ENCODE measurements at regions not wholly inside any gene's neighbourhood (a gene's known extent, or its start where the extent isn't known, plus 50 kb on each side); places are given as distances from the start of the nearest gene placed in this dataset.

- in situ Hi-C loops (cut with HindIII; ENCODE audit: low pct_unique_long_range_greater_than_20kb, low sequenced_read_pairs) = no loop called here
- intact Hi-C loops (cut with micrococcal nuclease; ENCODE audit: unreplicated experiment) = no loop called here
- POLR2A ChIA-PET = no interaction called here
- H3K27ac ChIP-seq (ENCODE audit: low read length) = no peak overlapping the region
- ATAC-seq (no peak), DNase-seq (ENCODE audit: low read depth, low spot score) (no peak)
- H3K27me3 ChIP-seq (ENCODE audit: control insufficient read depth, insufficient read depth, low read length) = peaks cover 12% of the 10 kb centered on the region; the same call in 1 of the 2 replicates
- CTCF ChIA-PET = no interaction called here
- H3K4me1 ChIP-seq (ENCODE audit: control insufficient read depth, insufficient read depth, low read length) = 0 out of 2 replicates have a peak, but pooled peaks cover 4% of the 10 kb centered on the region
- no peaks in the 10 kb centered on the region for H3K9me3 ChIP-seq (ENCODE audit: control insufficient read depth, insufficient read depth, low read depth, low read length)
- no peak for TF ChIP-seq POLR2AphosphoS5 (IDR thresholded peaks at IDR 0.05; ENCODE audit: low read depth, low read length)
- no peak for TF ChIP-seq CTCF (IDR thresholded peaks at IDR 0.05)
- TF ChIP-seq SIN3A (IDR thresholded peaks at IDR 0.05; ENCODE audit: borderline replicate concordance, insufficient read depth, low read depth, low read length) = no peak
- TF ChIP-seq TCF7L2 (IDR thresholded peaks at IDR 0.05; ENCODE audit: low read depth, low read length) = no peak
- no peak for TF ChIP-seq REST (IDR thresholded peaks at IDR 0.05; ENCODE audit: insufficient read depth in 1 of 2, low read depth in 2 of 2, low read length in 1 of 2)
- H3K36me3 ChIP-seq (ENCODE audit: control insufficient read depth, insufficient read depth, low read length) = no peaks in the 10 kb centered on the region
- BruUV-seq (replicated peaks) = no TSS peak
- no peak overlapping the region for H3K4me3 ChIP-seq (ENCODE audit: low read depth in 2 of 2, low read length in 2 of 2)
Observed at GRCh38 chr10:71075759-71076472, 136.5 kb upstream of the UNC5B start.

DNA sequence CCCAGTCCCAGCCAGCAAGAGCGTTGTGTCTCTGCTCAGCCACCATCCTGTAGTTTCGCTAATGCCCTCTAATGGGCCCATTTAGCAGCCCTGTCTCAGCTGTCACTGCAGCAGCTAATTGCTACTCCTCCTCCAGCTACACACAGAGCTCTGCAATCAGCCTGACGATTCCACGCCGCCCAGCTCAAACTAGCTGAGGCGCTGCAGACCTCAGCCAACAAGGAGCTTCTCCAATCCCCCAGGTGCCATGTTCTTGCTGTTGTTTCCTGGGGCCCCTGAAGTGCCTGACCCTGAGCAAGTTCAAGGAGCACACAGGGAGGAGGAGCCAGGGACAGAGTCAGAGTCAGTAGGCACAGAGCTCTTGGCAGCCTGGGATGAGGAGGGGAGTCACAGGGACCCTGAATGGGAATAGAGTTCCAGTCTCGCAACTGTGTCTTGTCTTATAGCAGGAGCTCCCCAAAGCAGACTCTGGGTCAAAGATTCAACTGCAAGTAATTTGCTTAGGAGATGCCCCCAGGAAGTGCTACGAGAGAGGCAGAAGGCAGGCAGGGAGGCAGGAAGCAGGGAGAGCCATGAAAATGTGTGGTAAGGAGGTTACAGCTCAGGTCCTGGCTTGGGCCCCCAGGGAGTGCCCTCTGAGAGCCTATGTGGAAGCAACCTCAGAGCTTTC is 135.8 kb upstream of the UNC5B start:
- in situ Hi-C loops (cut with HindIII; ENCODE audit: low pct_unique_long_range_greater_than_20kb, low sequenced_read_pairs) = no loop called here
- POLR2A ChIA-PET = interaction anchor here (0.6 kb wide), 1 partner anchor 547 kb away, joined by 3 read pairs; no protein-coding TSS in a partner anchor

More for the DNA sequence above, 135.8 kb upstream of the UNC5B start:
- no peak for DNase-seq (ENCODE audit: low read depth, low spot score)
- Histone ChIP-seq H3K4me1 (ENCODE audit: control insufficient read depth, insufficient read depth, low read length) (0 out of 2 replicates have a peak, but pooled peaks cover 4% of the 10 kb centered on the region), H3K36me3 (ENCODE audit: control insufficient read depth, insufficient read depth, low read length) (no peaks in the 10 kb centered on the region), H3K27me3 (ENCODE audit: control insufficient read depth, insufficient read depth, low read length) (peaks cover 12% of the 10 kb centered on the region; the same call in 1 of the 2 replicates), H3K27ac (ENCODE audit: low read length) (no peak overlapping the region), H3K4me3 (ENCODE audit: low read depth in 2 of 2, low read length in 2 of 2) (no peak overlapping the region), H3K9me3 (ENCODE audit: control insufficient read depth, insufficient read depth, low read depth, low read length) (no peaks in the 10 kb centered on the region)
- no peak for ATAC-seq
- intact Hi-C loops (cut with micrococcal nuclease; ENCODE audit: unreplicated experiment) = no loop called here
- no peak for TF ChIP-seq TCF7L2 (IDR thresholded peaks at IDR 0.05; ENCODE audit: low read depth, low read length)
- no peak for TF ChIP-seq POLR2AphosphoS5 (IDR thresholded peaks at IDR 0.05; ENCODE audit: low read depth, low read length)
- no peak for TF ChIP-seq CTCF (IDR thresholded peaks at IDR 0.05)
- TF ChIP-seq SIN3A (IDR thresholded peaks at IDR 0.05; ENCODE audit: borderline replicate concordance, insufficient read depth, low read depth, low read length) = no peak
- no peak for TF ChIP-seq REST (IDR thresholded peaks at IDR 0.05; ENCODE audit: insufficient read depth in 1 of 2, low read depth in 2 of 2, low read length in 1 of 2)
- BruUV-seq (replicated peaks) = no TSS peak
- CTCF ChIA-PET = no interaction called here

Measured in Panc1 (cell line).